RKO (cell line): ENCODE measurements at regions not wholly inside any gene's neighbourhood (a gene's known extent, or its start where the extent isn't known, plus 50 kb on each side); places are given as distances from the start of the nearest gene placed in this dataset.

ENCODE experiments used
- DNase-seq: peaks from one replicate; pipeline ENCODE4 v3.0.0-alpha.2; 2016; ENCODE audit warnings: low spot score

GRCh38 chr14:101483829-101484228, 77.5 kb upstream of the DIO3 start:
- DNase-seq: no peak

- no peak for DNase-seq
Observed at GRCh38 chr14:101489092-101489760, 72.1 kb upstream of the DIO3 start.

GRCh38 chr14:101490771-101491170, 70.5 kb upstream of the DIO3 start:
- DNase-seq: no peak

GRCh38 chr14:101491841-101492240, 69.5 kb upstream of the DIO3 start:
- no peak for DNase-seq

GRCh38 chr14:101492716-101493115, 68.6 kb upstream of the DIO3 start:
- DNase-seq: no peak

GRCh38 chr14:101494826-101495225, 66.5 kb upstream of the DIO3 start:
- no peak for DNase-seq

- no peak for DNase-seq
Observed at GRCh38 chr14:101495284-101495683, 66.0 kb upstream of the DIO3 start.

- DNase-seq: no peak
Observed at GRCh38 chr14:101495827-101496775, 65.2 kb upstream of the DIO3 start.

GRCh38 chr14:101496776-101497683, 64.3 kb upstream of the DIO3 start:
- no peak for DNase-seq

GRCh38 chr14:101497684-101498525, 63.4 kb upstream of the DIO3 start:
- no peak for DNase-seq

GRCh38 chr14:101498526-101498860, 62.8 kb upstream of the DIO3 start:
- DNase-seq: no peak

GRCh38 chr14:101499080-101499479, 62.2 kb upstream of the DIO3 start:
- no peak for DNase-seq

- no peak for DNase-seq
Observed at GRCh38 chr14:101499513-101499912, 61.8 kb upstream of the DIO3 start.

GRCh38 chr14:101500061-101500460, 61.2 kb upstream of the DIO3 start:
- DNase-seq: no peak

GRCh38 chr14:101500681-101501080, 60.6 kb upstream of the DIO3 start:
- DNase-seq: no peak

- DNase-seq: no peak
Observed at GRCh38 chr14:101501341-101501740, 60.0 kb upstream of the DIO3 start.

- DNase-seq: no peak
Observed at GRCh38 chr14:101501858-101502615, 59.3 kb upstream of the DIO3 start.

- no peak for DNase-seq
Observed at GRCh38 chr14:101502761-101503392, 58.4 kb upstream of the DIO3 start.

- no peak for DNase-seq
Observed at GRCh38 chr14:101503431-101504095, 57.7 kb upstream of the DIO3 start.
